Endothelial cell of umbilical vein (primary cell): ENCODE measurements at regions not wholly inside any gene's neighbourhood (a gene's known extent, or its start where the extent isn't known, plus 50 kb on each side); places are given as distances from the start of the nearest gene placed in this dataset.

Source experiments
- BruUV-seq: library from RNA; stranded (reverse); fragments of 400-500 nt; replicated peaks from 2 replicates; lab custom pipeline; 2021; lab: Mats Ljungman, UMichigan
- CTCF ChIA-PET: fragments of 300-600, 350-600 bp; sonication (Branson Sonifier 250); formaldehyde crosslinking; loops from one replicate; lab custom pipeline; 2021; ENCODE audit warnings: antibody characterized with exemption, inconsistent platforms; lab: Charles Lee
- POLR2A ChIA-PET: fragments of 300-600, 350-600 bp; sonication (Branson Sonifier 250); formaldehyde crosslinking; loops from one replicate; lab custom pipeline; 2021; ENCODE audit warnings: antibody characterized with exemption, inconsistent platforms; lab: Charles Lee
- DNase-seq: peaks from one replicate; pipeline ENCODE4 v3.0.0-alpha.2; 2011; ENCODE audit warnings: low read depth, low spot score
- FAIRE-seq: peaks from 2 replicates; lab custom pipeline; 2011; peaks lifted over from hg19 to GRCh38; lab: Jason Lieb, UNC
- H2AFZ ChIP-seq: 2 replicates; pipeline ENCODE4 v1.6.0; 2012; ENCODE audit warnings: low read depth, low read length, control low read depth, inconsistent platforms
- H3K27ac ChIP-seq: 2 replicates; pipeline ENCODE4 v1.5.1; 2011; ENCODE audit warnings: low read depth, mild to moderate bottlenecking, control low read depth, low read length, moderate library complexity; ENCODE audit not compliant: insufficient read depth
- H3K27me3 ChIP-seq, 2 experiments: 2 replicates each; pipeline versions ENCODE4 v1.6.0 to v1.6.1; 2011; ENCODE audit warnings: low read length in 2 of 2, mixed read lengths in 1 of 2; ENCODE audit not compliant: control insufficient read depth in 2 of 2, insufficient read depth in 2 of 2
- H3K36me3 ChIP-seq, 2 experiments: 2 replicates in 1 of 2; 3 replicates in 1 of 2; pipeline ENCODE4 v1.5.1; 2011; ENCODE audit warnings: low read length in 2 of 2, mild to moderate bottlenecking in 1 of 2, moderate library complexity in 1 of 2; ENCODE audit not compliant: control insufficient read depth in 2 of 2, insufficient read depth in 2 of 2; ENCODE audit errors: extremely low read depth in 1 of 2
- H3K4me1 ChIP-seq: 3 replicates; pipeline ENCODE4 v1.5.1; 2011; ENCODE audit warnings: mild to moderate bottlenecking, low read length; ENCODE audit not compliant: control insufficient read depth, insufficient read depth; ENCODE audit errors: extremely low read depth
- H3K4me2 ChIP-seq: 2 replicates; pipeline ENCODE4 v1.6.1; 2011; ENCODE audit warnings: low read length, control low read depth, mixed read lengths; ENCODE audit not compliant: insufficient read depth
- H3K4me3 ChIP-seq, 3 experiments: fragments of 200-600 bp in 1 of 3; sonication (generic), shearing (Covaris generic) in 1 of 3; replicated peaks in 1 of 3; 2 replicates each; pipeline ENCODE4 v1.5.1; 2011 to 2016; ENCODE audit warnings: control low read depth in 3 of 3, low read length in 3 of 3, mild to moderate bottlenecking in 2 of 3, inconsistent platforms in 1 of 3, low read depth in 1 of 3, moderate library complexity in 1 of 3; ENCODE audit not compliant: insufficient read depth in 1 of 3
- H3K79me2 ChIP-seq: 2 replicates; pipeline ENCODE4 v1.6.0; 2012; ENCODE audit warnings: low read length, inconsistent platforms; ENCODE audit not compliant: control insufficient read depth, insufficient read depth
- H3K9ac ChIP-seq: replicated peaks from 2 replicates; pipeline ENCODE3; 2011; ENCODE audit warnings: low read length, control low read depth; ENCODE audit not compliant: insufficient read depth; ENCODE audit errors: extremely low read depth
- H3K9me1 ChIP-seq: replicated peaks from 3 replicates; pipeline ENCODE4 v1.6.0; 2011; ENCODE audit warnings: mild to moderate bottlenecking, low read length; ENCODE audit not compliant: control insufficient read depth, insufficient read depth; ENCODE audit errors: extremely low read depth
- H3K9me3 ChIP-seq: replicated peaks from 2 replicates; pipeline ENCODE4 v1.5.1; 2012; ENCODE audit warnings: low read length, inconsistent platforms; ENCODE audit not compliant: control insufficient read depth, insufficient read depth
- H4K20me1 ChIP-seq: replicated peaks from 2 replicates; pipeline ENCODE3; 2011; ENCODE audit warnings: mild to moderate bottlenecking, low read length; ENCODE audit not compliant: control insufficient read depth, insufficient read depth; ENCODE audit errors: extremely low read depth
- CTCF ChIP-seq, 2 donors: IDR thresholded peaks; 1 replicate in 1 of 2; 2 replicates in 1 of 2; pipeline ENCODE4 v1.5.1; 2011; ENCODE audit warnings: low read length in 2 of 2, mild to moderate bottlenecking in 2 of 2, moderate library complexity in 2 of 2, control low read depth in 1 of 2, inconsistent platforms in 1 of 2, low read depth in 1 of 2; ENCODE audit not compliant: insufficient read depth in 1 of 2; ENCODE audit errors: extremely low read depth in 1 of 2
- EZH2 ChIP-seq: IDR thresholded peaks from 2 replicates; pipeline ENCODE4 v1.6.1; 2012; ENCODE audit warnings: borderline replicate concordance, low read depth, mild to moderate bottlenecking, moderate library complexity, low read length, inconsistent platforms; ENCODE audit not compliant: severe bottlenecking
- FOS ChIP-seq: IDR thresholded peaks from 2 replicates; pipeline ENCODE4 v1.6.1; 2011; ENCODE audit warnings: mild to moderate bottlenecking, low read length, moderate library complexity, borderline replicate concordance; ENCODE audit not compliant: insufficient read depth
- GATA2 ChIP-seq: IDR thresholded peaks from 2 replicates; pipeline ENCODE4 v1.7.0; 2011; ENCODE audit warnings: low read depth, mild to moderate bottlenecking, moderate library complexity, mixed read lengths, low read length; ENCODE audit not compliant: insufficient read length, insufficient read depth
- JUN ChIP-seq: IDR thresholded peaks from 2 replicates; pipeline ENCODE4 v1.6.1; 2011; ENCODE audit warnings: borderline replicate concordance, low read depth; ENCODE audit not compliant: insufficient read length, insufficient read depth
- MAX ChIP-seq: IDR thresholded peaks from 2 replicates; pipeline ENCODE4 v1.6.1; 2011; ENCODE audit not compliant: insufficient read depth, insufficient read length
- MYC ChIP-seq: IDR thresholded peaks from one replicate; pipeline ENCODE4 v1.6.1; 2011; ENCODE audit warnings: mild to moderate bottlenecking, low read depth, low read length
- POLR2A ChIP-seq: IDR thresholded peaks from 2 replicates; pipeline ENCODE4 v1.6.1; 2012; ENCODE audit warnings: low read depth, mild to moderate bottlenecking, control low read depth, low read length
- POLR2AphosphoS5 ChIP-seq: IDR thresholded peaks from 2 replicates; pipeline ENCODE4 v1.6.1; 2012; ENCODE audit warnings: low read depth, mild to moderate bottlenecking, control low read depth, low read length, moderate library complexity; ENCODE audit not compliant: insufficient read depth
- dilution Hi-C: fragments of 300-500 bp; cut with MboI; formaldehyde crosslinking; loops from one replicate; pipeline ENCODE4 v1.15.0; 2019; ENCODE audit warnings: low sequenced_read_pairs; ENCODE audit not compliant: extremely low pct_ligation_motif_present
- intact Hi-C: fragments of 100-400 bp; cut with micrococcal nuclease; formaldehyde crosslinking; loops from one replicate; pipeline ENCODE4 v1.10.0; 2022

- Histone ChIP-seq H3K9me1 (no peaks in the 10 kb centered on the region), H3K9me3 (no peaks in the 10 kb centered on the region), H3K4me3 (no peak overlapping the region), H3K9ac (no peak overlapping the region), H3K36me3 (no peaks in the 10 kb centered on the region), H4K20me1 (no peaks in the 10 kb centered on the region), H3K4me2 (no peak overlapping the region), H3K79me2 (no peaks in the 10 kb centered on the region), H2AFZ (no peak overlapping the region), H3K4me1 (peaks cover 23% of the 10 kb centered on the region), H3K27me3 (no peaks in the 10 kb centered on the region), H3K27ac (no peak overlapping the region)
- intact Hi-C loops, result no loop called here
- DNase-seq (no peak), FAIRE-seq (no peak)
- no peak for TF ChIP-seq JUN
- TF ChIP-seq POLR2A, result no peak
- TF ChIP-seq EZH2, result no peak
- TF ChIP-seq MAX, result no peak
- no peak for TF ChIP-seq MYC
- TF ChIP-seq GATA2, result no peak
- no peak for TF ChIP-seq POLR2AphosphoS5
- no peak for TF ChIP-seq CTCF (IDR thresholded peaks at IDR 0.05; ENCODE audit: extremely low read depth in 1 of 2, insufficient read depth in 1 of 2, low read depth in 1 of 2, low read length in 2 of 2)
- no peak for TF ChIP-seq FOS
- ChIA-PET CTCF (interaction anchor here (0.8 to 1.2 kb wide), 2 partner anchors 13 to 103 kb away, joined by 3 to 4 read pairs; no protein-coding TSS in a partner anchor), POLR2A (no interaction called here)
- BruUV-seq, result no TSS peak
- dilution Hi-C loops, result no loop called here
These were observed 202.9 kb upstream of the TNP1 start for GRCh38 chr2:217062768-217063167.
